H1 (cell line): ENCODE measurements at regions not wholly inside any gene's neighbourhood (a gene's known extent, or its start where the extent isn't known, plus 50 kb on each side); places are given as distances from the start of the nearest gene placed in this dataset.

ENCODE experiments used
- BACH1 ChIP-seq: IDR thresholded peaks from 2 replicates; pipeline ENCODE4 v1.6.1; 2012; ENCODE audit warnings: low read length, improper control_type of control experiment
- CBX5 ChIP-seq: fragments of 300-800, 300-1000 bp; sonication (generic); IDR thresholded peaks from 2 replicates; pipeline ENCODE4 v1.7.1; 2016; ENCODE audit warnings: antibody characterized with exemption, low read length, low read depth
- RAD21 ChIP-seq, 2 experiments: IDR thresholded peaks in 1 of 2; conservative IDR thresholded peaks in 1 of 2; 2 replicates each; pipeline ENCODE4 v1.6.1; 2011; ENCODE audit warnings: low read depth in 2 of 2, low read length in 2 of 2, improper control_type of control experiment in 1 of 2, inconsistent platforms in 1 of 2, mild to moderate bottlenecking in 1 of 2, moderate library complexity in 1 of 2
- RNF2 ChIP-seq: fragments of 200-900, 300-1000 bp; sonication (generic); IDR thresholded peaks from 2 replicates; pipeline ENCODE4 v1.7.1; 2016; ENCODE audit warnings: borderline replicate concordance, low read depth, mild to moderate bottlenecking, antibody characterized with exemption, low read length; ENCODE audit not compliant: poor library complexity, severe bottlenecking; ENCODE audit errors: missing control alignments
- SP2 ChIP-seq: IDR thresholded peaks from 2 replicates; pipeline ENCODE4 v1.6.1; 2012; ENCODE audit warnings: mild to moderate bottlenecking, low read length, inconsistent platforms

- TF ChIP-seq RNF2 (no peak), BACH1 (no peak), RAD21 (IDR thresholded peaks at IDR 0.05 in 1 of 2, conservative IDR thresholded peaks at IDR 0.05 in 1 of 2; ENCODE audit: low read depth in 2 of 2, low read length in 2 of 2) (no peak), CBX5 (no peak), SP2 (no peak)
These were observed 125.1 kb upstream of the STT3B start (continued) for GRCh38 chr3:31407665-31408064.
